NCI-H1105 treated with DMSO at 0.1 percent for 48 hours (cell line): ENCODE measurements at regions not wholly inside any gene's neighbourhood (a gene's known extent, or its start where the extent isn't known, plus 50 kb on each side); places are given as distances from the start of the nearest gene placed in this dataset.
A peak's percentile ranks its signal among the peaks of the same experiment; 100 is the strongest.

Experiments used
- DNase-seq: peaks from one replicate; lab custom pipeline; 2025; lab: John Stamatoyannopoulos, UW

GRCh38 chr5:124060413-124061067, 548.6 kb downstream of the CSNK1G3 start:
- peak; percentile 34 for DNase-seq

- DNase-seq, result no peak
Measured at GRCh38 chr5:124060011-124060410, 548.0 kb downstream of the CSNK1G3 start.

GRCh38 chr5:124059200-124059599, 547.2 kb downstream of the CSNK1G3 start:
- DNase-seq, result no peak

GRCh38 chr5:124057724-124058231, 545.8 kb downstream of the CSNK1G3 start:
- DNase-seq, result no peak

- peak; percentile 92 for DNase-seq
Measured at GRCh38 chr5:124056991-124057723, 545.2 kb downstream of the CSNK1G3 start.

- DNase-seq, result no peak
Measured at GRCh38 chr5:124056326-124056990, 544.5 kb downstream of the CSNK1G3 start.

GRCh38 chr5:124055751-124056150, 543.8 kb downstream of the CSNK1G3 start:
- no peak for DNase-seq

GRCh38 chr5:124054564-124054963, 542.6 kb downstream of the CSNK1G3 start:
- no peak for DNase-seq

- DNase-seq, result no peak
Measured at GRCh38 chr5:124053340-124053739, 541.4 kb downstream of the CSNK1G3 start.

GRCh38 chr5:124052201-124052600, 540.2 kb downstream of the CSNK1G3 start:
- no peak for DNase-seq

- DNase-seq, result no peak
Measured at GRCh38 chr5:124050120-124050770, 538.3 kb downstream of the CSNK1G3 start.

GRCh38 chr5:124045412-124045811, 533.4 kb downstream of the CSNK1G3 start:
- DNase-seq, result no peak

- DNase-seq, result no peak
Measured at GRCh38 chr5:124044613-124045012, 532.6 kb downstream of the CSNK1G3 start.

- DNase-seq, result no peak
Measured at GRCh38 chr5:124043456-124043855, 531.5 kb downstream of the CSNK1G3 start.

- DNase-seq, result no peak
Measured at GRCh38 chr5:124040799-124041198, 528.8 kb downstream of the CSNK1G3 start.

GRCh38 chr5:124039410-124039809, 527.4 kb downstream of the CSNK1G3 start:
- DNase-seq, result no peak

- no peak for DNase-seq
Measured at GRCh38 chr5:124036786-124037185, 524.8 kb downstream of the CSNK1G3 start.

GRCh38 chr5:124034963-124035362, 523.0 kb downstream of the CSNK1G3 start:
- no peak for DNase-seq

GRCh38 chr5:124034083-124034700, 522.2 kb downstream of the CSNK1G3 start:
- DNase-seq, result no peak

- no peak for DNase-seq
Measured at GRCh38 chr5:124030043-124030491, 518.1 kb downstream of the CSNK1G3 start.

GRCh38 chr5:124027441-124027840, 515.5 kb downstream of the CSNK1G3 start:
- DNase-seq, result no peak
